ENCODE measurements at regions not wholly inside any gene's neighbourhood (a gene's known extent, or its start where the extent isn't known, plus 50 kb on each side); places are given as distances from the start of the nearest gene placed in this dataset.

DNA sequence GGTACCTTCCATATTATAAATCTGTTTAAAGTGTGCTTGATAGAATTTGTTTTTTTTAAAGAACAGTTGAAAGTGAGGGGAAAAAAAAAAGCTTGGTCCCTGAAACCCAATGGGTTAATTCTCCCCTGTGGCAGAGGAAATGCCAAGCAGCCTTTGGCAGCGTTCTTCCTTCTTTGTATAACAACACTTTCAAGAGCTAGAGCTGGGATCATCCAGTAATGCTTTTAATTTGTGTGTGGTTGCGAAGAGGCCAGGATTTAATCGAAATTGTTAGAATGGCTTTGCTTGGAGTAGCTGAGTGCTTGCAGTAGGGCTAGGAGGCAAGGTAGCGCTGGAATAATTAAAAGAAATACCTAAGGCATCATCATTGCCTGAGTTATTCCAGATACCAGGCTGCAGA is 692.0 kb downstream of the DHX35 start (continued):
- TF ChIP-seq, protein P1, sequence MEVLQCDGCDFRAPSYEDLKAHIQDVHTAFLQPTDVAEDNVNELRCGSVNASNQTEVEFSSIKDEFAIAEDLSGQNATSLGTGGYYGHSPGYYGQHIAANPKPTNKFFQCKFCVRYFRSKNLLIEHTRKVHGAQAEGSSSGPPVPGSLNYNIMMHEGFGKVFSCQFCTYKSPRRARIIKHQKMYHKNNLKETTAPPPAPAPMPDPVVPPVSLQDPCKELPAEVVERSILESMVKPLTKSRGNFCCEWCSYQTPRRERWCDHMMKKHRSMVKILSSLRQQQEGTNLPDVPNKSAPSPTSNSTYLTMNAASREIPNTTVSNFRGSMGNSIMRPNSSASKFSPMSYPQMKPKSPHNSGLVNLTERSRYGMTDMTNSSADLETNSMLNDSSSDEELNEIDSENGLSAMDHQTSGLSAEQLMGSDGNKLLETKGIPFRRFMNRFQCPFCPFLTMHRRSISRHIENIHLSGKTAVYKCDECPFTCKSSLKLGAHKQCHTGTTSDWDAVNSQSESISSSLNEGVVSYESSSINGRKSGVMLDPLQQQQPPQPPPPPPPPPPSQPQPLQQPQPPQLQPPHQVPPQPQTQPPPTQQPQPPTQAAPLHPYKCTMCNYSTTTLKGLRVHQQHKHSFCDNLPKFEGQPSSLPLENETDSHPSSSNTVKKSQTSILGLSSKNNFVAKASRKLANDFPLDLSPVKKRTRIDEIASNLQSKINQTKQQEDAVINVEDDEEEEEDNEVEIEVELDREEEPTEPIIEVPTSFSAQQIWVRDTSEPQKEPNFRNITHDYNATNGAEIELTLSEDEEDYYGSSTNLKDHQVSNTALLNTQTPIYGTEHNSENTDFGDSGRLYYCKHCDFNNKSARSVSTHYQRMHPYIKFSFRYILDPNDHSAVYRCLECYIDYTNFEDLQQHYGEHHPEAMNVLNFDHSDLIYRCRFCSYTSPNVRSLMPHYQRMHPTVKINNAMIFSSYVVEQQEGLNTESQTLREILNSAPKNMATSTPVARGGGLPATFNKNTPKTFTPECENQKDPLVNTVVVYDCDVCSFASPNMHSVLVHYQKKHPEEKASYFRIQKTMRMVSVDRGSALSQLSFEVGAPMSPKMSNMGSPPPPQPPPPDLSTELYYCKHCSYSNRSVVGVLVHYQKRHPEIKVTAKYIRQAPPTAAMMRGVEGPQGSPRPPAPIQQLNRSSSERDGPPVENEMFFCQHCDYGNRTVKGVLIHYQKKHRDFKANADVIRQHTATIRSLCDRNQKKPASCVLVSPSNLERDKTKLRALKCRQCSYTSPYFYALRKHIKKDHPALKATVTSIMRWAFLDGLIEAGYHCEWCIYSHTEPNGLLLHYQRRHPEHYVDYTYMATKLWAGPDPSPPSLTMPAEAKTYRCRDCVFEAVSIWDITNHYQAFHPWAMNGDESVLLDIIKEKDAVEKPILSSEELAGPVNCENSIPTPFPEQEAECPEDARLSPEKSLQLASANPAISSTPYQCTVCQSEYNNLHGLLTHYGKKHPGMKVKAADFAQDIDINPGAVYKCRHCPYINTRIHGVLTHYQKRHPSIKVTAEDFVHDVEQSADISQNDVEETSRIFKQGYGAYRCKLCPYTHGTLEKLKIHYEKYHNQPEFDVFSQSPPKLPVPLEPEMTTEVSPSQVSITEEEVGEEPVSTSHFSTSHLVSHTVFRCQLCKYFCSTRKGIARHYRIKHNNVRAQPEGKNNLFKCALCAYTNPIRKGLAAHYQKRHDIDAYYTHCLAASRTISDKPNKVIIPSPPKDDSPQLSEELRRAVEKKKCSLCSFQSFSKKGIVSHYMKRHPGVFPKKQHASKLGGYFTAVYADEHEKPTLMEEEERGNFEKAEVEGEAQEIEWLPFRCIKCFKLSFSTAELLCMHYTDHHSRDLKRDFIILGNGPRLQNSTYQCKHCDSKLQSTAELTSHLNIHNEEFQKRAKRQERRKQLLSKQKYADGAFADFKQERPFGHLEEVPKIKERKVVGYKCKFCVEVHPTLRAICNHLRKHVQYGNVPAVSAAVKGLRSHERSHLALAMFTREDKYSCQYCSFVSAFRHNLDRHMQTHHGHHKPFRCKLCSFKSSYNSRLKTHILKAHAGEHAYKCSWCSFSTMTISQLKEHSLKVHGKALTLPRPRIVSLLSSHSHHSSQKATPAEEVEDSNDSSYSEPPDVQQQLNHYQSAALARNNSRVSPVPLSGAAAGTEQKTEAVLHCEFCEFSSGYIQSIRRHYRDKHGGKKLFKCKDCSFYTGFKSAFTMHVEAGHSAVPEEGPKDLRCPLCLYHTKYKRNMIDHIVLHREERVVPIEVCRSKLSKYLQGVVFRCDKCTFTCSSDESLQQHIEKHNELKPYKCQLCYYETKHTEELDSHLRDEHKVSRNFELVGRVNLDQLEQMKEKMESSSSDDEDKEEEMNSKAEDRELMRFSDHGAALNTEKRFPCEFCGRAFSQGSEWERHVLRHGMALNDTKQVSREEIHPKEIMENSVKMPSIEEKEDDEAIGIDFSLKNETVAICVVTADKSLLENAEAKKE (CRISPR knock-in tag; IDR thresholded peaks at IDR 0.05), result no peak
- TF ChIP-seq CREB1 (CRISPR knock-in tag; IDR thresholded peaks at IDR 0.05; ENCODE audit: low read depth), result no peak
- no peak for TF ChIP-seq EZH2 (IDR thresholded peaks at IDR 0.05; ENCODE audit: low read depth, unreplicated experiment)
- TF ChIP-seq, protein P2, sequence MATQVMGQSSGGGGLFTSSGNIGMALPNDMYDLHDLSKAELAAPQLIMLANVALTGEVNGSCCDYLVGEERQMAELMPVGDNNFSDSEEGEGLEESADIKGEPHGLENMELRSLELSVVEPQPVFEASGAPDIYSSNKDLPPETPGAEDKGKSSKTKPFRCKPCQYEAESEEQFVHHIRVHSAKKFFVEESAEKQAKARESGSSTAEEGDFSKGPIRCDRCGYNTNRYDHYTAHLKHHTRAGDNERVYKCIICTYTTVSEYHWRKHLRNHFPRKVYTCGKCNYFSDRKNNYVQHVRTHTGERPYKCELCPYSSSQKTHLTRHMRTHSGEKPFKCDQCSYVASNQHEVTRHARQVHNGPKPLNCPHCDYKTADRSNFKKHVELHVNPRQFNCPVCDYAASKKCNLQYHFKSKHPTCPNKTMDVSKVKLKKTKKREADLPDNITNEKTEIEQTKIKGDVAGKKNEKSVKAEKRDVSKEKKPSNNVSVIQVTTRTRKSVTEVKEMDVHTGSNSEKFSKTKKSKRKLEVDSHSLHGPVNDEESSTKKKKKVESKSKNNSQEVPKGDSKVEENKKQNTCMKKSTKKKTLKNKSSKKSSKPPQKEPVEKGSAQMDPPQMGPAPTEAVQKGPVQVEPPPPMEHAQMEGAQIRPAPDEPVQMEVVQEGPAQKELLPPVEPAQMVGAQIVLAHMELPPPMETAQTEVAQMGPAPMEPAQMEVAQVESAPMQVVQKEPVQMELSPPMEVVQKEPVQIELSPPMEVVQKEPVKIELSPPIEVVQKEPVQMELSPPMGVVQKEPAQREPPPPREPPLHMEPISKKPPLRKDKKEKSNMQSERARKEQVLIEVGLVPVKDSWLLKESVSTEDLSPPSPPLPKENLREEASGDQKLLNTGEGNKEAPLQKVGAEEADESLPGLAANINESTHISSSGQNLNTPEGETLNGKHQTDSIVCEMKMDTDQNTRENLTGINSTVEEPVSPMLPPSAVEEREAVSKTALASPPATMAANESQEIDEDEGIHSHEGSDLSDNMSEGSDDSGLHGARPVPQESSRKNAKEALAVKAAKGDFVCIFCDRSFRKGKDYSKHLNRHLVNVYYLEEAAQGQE (IDR thresholded peaks at IDR 0.05; ENCODE audit: unreplicated experiment), result no peak
- no peak for TF ChIP-seq NANOG (IDR thresholded peaks at IDR 0.05; ENCODE audit: borderline replicate concordance)
